CD4-positive, alpha-beta T cell (primary cell): ENCODE measurements at regions not wholly inside any gene's neighbourhood (a gene's known extent, or its start where the extent isn't known, plus 50 kb on each side); places are given as distances from the start of the nearest gene placed in this dataset.

Experiments used
- ATAC-seq: fragments of 200-7000 bp; cut with Tn5 transposase; one replicate; pipeline ENCODE4 v1.10.0; 2022; ENCODE audit warnings: mild to moderate bottlenecking; ENCODE audit not compliant: poor library complexity
- CTCF ChIA-PET: fragments of 350-600 bp; sonication (Branson Sonifier 250); formaldehyde crosslinking; loops from one replicate; lab custom pipeline; 2021; ENCODE audit warnings: antibody characterized with exemption, inconsistent platforms; lab: Charles Lee
- POLR2A ChIA-PET: fragments of 350-600 bp; sonication (Branson Sonifier 250); formaldehyde crosslinking; loops from one replicate; lab custom pipeline; 2021; ENCODE audit warnings: antibody characterized with exemption, inconsistent platforms; lab: Charles Lee
- DNase-seq, 14 experiments: peaks; one replicate each; pipeline ENCODE4 v3.0.0-alpha.2; 2013 to 2020; ENCODE audit warnings: mixed read lengths in 2 of 14
- H3K27ac ChIP-seq, 2 donors: one replicate each; pipeline versions ENCODE4 v1.5.1 to v1.7.0; 2013; ENCODE audit warnings: low read length in 2 of 2, low read depth in 1 of 2, mild to moderate bottlenecking in 1 of 2
- H3K27me3 ChIP-seq, 2 experiments: 1 replicate in 1 of 2; 2 replicates in 1 of 2; pipeline versions ENCODE4 v1.6.1 to v1.7.0; 2013; ENCODE audit warnings: low read length in 2 of 2, control low read depth in 1 of 2, mild to moderate bottlenecking in 1 of 2, moderate library complexity in 1 of 2; ENCODE audit not compliant: insufficient read depth in 2 of 2, control insufficient read depth in 1 of 2
- H3K36me3 ChIP-seq: one replicate; pipeline ENCODE4 v1.6.1; 2013; ENCODE audit warnings: low read length, control low read depth; ENCODE audit not compliant: insufficient read depth
- H3K4me1 ChIP-seq: one replicate; pipeline ENCODE4 v1.6.1; 2013; ENCODE audit warnings: low read length, control low read depth; ENCODE audit not compliant: insufficient read depth
- H3K4me3 ChIP-seq: one replicate; pipeline ENCODE4 v1.5.1; 2013; ENCODE audit warnings: mild to moderate bottlenecking, low read length, moderate library complexity
- H3K9me3 ChIP-seq, 2 experiments: 1 replicate in 1 of 2; 2 replicates in 1 of 2; pipeline versions ENCODE4 v1.6.1 to v1.7.0; 2013; ENCODE audit warnings: low read length in 2 of 2, mild to moderate bottlenecking in 2 of 2, control low read depth in 1 of 2, moderate library complexity in 1 of 2; ENCODE audit not compliant: control insufficient read depth in 1 of 2, insufficient read depth in 1 of 2
- H3K27ac Mint-ChIP-seq: one replicate; pipeline ENCODE4 v1.8.0; 2020; ENCODE audit warnings: mixed read lengths
- H3K27me3 Mint-ChIP-seq: one replicate; pipeline ENCODE4 v1.8.0; 2021; ENCODE audit warnings: mixed read lengths
- H3K36me3 Mint-ChIP-seq: one replicate; pipeline ENCODE4 v1.8.0; 2021; ENCODE audit warnings: low read depth, mixed read lengths
- H3K4me1 Mint-ChIP-seq: one replicate; pipeline ENCODE4 v1.8.0; 2021; ENCODE audit warnings: low read depth, mixed read lengths
- H3K4me3 Mint-ChIP-seq: one replicate; pipeline ENCODE4 v1.8.0; 2020; ENCODE audit warnings: mild to moderate bottlenecking, mixed read lengths
- H3K9me3 Mint-ChIP-seq: one replicate; pipeline ENCODE4 v1.8.0; 2020; ENCODE audit warnings: mixed read lengths
- CTCF ChIP-seq: fragments of 200-600 bp; IDR thresholded peaks from one replicate; pipeline ENCODE4 v1.8.0; 2022; ENCODE audit warnings: antibody characterized with exemption, mild to moderate bottlenecking
- intact Hi-C, 2 experiments: fragments of 100-400 bp; cut with DNase I in 1 of 2; cut with micrococcal nuclease in 1 of 2; formaldehyde crosslinking; loops; one replicate each; pipeline versions ENCODE4 v1.15.1 to v1.9.0; 2023 to 2025; cut with DNase I, micrococcal nuclease

DNA sequence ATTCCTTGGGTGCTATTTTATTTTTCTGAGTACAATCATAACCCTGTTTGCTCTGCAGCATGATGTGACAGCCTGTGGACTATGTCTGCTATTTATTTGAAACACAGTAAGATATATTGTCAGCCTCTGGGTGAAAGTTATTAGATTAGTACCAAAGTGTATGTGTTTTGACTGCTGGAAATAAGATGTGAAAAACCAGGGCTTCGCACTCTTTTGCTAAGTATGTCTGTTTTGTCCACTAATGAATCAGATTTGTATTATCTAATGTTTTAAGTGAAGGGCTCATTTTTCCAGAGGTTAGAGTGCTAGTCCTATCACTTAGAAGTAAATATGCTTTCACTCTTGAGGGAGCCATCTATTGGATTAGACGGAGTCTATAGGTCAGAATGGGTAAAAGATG is 569.8 kb upstream of the FZD8 start:
- Histone ChIP-seq H3K4me1 (no peaks in the 10 kb centered on the region), H3K36me3 (no peaks in the 10 kb centered on the region), H3K27me3 (no peaks in the 10 kb centered on the region), H3K9me3 (no peaks in the 10 kb centered on the region), H3K4me3 (no peak overlapping the region), H3K27ac (no peak overlapping the region)
- Mint-ChIP-seq H3K9me3 (peaks cover 3% of the 10 kb centered on the region), H3K4me1 (no peaks in the 10 kb centered on the region), H3K27ac (no peak overlapping the region), H3K27me3 (no peaks in the 10 kb centered on the region), H3K36me3 (no peaks in the 10 kb centered on the region), H3K4me3 (no peak overlapping the region)
- ChIA-PET CTCF (no interaction called here), POLR2A (no interaction called here)
- intact Hi-C loops = no loop called here
- no peak for ATAC-seq
- TF ChIP-seq CTCF = no peak
- no peak for DNase-seq

DNA sequence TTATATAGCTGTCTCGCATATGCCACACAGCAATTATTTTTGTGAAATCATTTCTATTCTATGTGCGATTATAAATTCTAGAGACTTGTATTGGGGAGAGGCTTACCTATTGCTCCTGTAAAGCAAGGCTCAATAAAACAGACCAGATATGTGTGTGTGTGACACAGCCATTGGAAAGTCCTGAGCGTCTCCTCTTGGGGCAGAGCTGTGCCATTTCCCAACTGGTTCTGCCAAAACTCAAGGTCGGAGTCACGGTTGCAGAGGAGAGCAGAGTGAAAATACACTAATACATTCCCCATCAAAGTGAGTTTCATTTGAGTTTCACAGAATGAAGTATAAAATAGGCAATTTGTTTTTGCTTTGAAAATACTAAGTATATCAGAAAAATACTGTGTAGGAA is 567.4 kb upstream of the FZD8 start:
- DNase-seq = no peak
- H3K4me3 Mint-ChIP-seq = no peak overlapping the region
- H3K9me3 ChIP-seq = no peaks in the 10 kb centered on the region
- no peaks in the 10 kb centered on the region for H3K27me3 ChIP-seq
- no peaks in the 10 kb centered on the region for H3K36me3 Mint-ChIP-seq
- ChIA-PET POLR2A (no interaction called here), CTCF (no interaction called here)
- no peaks in the 10 kb centered on the region for H3K36me3 ChIP-seq
- intact Hi-C loops = no loop called here
- H3K27ac ChIP-seq = no peak overlapping the region
- peaks cover 3% of the 10 kb centered on the region for H3K9me3 Mint-ChIP-seq
- ATAC-seq = no peak
- no peaks in the 10 kb centered on the region for H3K4me1 Mint-ChIP-seq
- H3K4me1 ChIP-seq = no peaks in the 10 kb centered on the region
- H3K27me3 Mint-ChIP-seq = no peaks in the 10 kb centered on the region
- no peak overlapping the region for H3K4me3 ChIP-seq
- no peak for TF ChIP-seq CTCF
- H3K27ac Mint-ChIP-seq = no peak overlapping the region

DNA sequence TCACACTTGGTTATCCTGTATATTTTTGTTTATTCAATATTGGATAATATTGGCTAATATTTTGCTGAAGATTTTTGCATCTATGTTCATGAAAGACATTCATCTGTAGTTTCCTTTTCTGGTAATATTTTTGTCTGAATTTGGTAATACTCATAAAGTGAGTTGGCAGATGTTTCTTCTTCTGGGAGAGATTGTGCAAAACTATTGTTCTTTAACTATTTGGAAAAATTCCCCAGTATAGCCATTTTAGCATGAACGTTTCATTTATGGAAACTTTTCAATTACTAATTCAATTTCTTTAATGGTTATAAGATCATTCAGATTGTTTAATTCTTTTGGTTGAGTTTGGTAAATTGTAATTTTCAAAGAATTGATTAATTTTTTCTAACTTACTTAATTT is 560.8 kb upstream of the FZD8 start:
- Mint-ChIP-seq H3K27ac (no peak overlapping the region), H3K36me3 (no peaks in the 10 kb centered on the region), H3K4me1 (no peaks in the 10 kb centered on the region), H3K27me3 (no peaks in the 10 kb centered on the region), H3K4me3 (no peak overlapping the region), H3K9me3 (peaks cover 9% of the 10 kb centered on the region)
- ATAC-seq (no peak), DNase-seq (no peak)
- Histone ChIP-seq H3K9me3 (no peaks in the 10 kb centered on the region), H3K4me3 (no peak overlapping the region), H3K36me3 (no peaks in the 10 kb centered on the region), H3K27me3 (no peaks in the 10 kb centered on the region), H3K27ac (no peak overlapping the region), H3K4me1 (no peaks in the 10 kb centered on the region)
- no peak for TF ChIP-seq CTCF
- ChIA-PET POLR2A (no interaction called here), CTCF (interaction anchor here (0.6 kb wide), 1 partner anchor 8 kb away, joined by 5 read pairs; no protein-coding TSS in a partner anchor)
- intact Hi-C loops = no loop called here
